ENCODE measurements at regions not wholly inside any gene's neighbourhood (a gene's known extent, or its start where the extent isn't known, plus 50 kb on each side); places are given as distances from the start of the nearest gene placed in this dataset.

DNA sequence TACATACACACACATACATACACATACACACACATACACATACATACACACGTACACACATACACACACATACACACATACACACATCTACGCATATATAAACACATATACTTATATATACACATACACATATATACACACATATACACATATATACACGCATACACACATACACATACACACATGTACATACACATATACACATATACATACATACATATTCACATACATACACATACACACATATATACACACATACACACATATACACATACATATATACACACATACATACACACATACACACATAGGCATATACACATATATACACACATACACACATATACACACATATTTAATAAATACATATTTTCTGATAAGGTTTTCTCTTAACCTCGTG, 324.0 kb downstream of the RPS6KC1 start:
- WGBS (ENCODE audit: low lambda C conversion rate, missing lambda C conversion rate): 96% methylated on average over 4 of the region's 4 CpGs
- no peaks in the 10 kb centered on the region for H3K27me3 ChIP-seq

DNA sequence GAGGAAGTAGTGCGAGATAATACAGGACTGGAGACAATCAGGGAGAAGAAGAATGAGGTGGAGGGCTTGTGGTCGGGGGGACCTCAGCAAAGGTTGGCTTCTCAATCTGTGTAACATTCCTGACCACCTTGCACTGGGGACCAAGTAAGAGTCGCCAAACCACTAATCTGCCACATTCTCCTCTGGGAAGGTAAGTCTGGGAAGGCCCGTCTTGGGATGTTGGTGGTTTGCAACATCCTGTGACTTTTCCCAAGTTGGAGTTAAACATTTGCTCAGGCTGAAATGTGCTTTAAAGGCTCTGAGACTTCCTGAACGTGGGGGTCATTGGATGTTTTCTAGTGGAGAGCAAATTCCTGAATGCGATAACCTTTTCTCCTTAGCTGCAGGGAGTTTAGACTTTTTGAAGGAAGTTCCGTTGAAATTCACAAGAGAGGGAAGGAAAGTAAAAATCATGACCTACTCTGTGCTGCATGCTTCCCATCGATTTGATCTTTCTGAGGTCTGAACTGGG, 325.9 kb downstream of the RPS6KC1 start:
- TF ChIP-seq EZH2phosphoT487 (IDR thresholded peaks at IDR 0.05; ENCODE audit: low read depth, severe bottlenecking, unreplicated experiment) (no peak), EZH2 (IDR thresholded peaks at IDR 0.05; ENCODE audit: borderline replicate concordance) (no peak)
- TF ChIP-seq, protein P1, sequence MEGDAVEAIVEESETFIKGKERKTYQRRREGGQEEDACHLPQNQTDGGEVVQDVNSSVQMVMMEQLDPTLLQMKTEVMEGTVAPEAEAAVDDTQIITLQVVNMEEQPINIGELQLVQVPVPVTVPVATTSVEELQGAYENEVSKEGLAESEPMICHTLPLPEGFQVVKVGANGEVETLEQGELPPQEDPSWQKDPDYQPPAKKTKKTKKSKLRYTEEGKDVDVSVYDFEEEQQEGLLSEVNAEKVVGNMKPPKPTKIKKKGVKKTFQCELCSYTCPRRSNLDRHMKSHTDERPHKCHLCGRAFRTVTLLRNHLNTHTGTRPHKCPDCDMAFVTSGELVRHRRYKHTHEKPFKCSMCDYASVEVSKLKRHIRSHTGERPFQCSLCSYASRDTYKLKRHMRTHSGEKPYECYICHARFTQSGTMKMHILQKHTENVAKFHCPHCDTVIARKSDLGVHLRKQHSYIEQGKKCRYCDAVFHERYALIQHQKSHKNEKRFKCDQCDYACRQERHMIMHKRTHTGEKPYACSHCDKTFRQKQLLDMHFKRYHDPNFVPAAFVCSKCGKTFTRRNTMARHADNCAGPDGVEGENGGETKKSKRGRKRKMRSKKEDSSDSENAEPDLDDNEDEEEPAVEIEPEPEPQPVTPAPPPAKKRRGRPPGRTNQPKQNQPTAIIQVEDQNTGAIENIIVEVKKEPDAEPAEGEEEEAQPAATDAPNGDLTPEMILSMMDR (IDR thresholded peaks at IDR 0.05; ENCODE audit: poor library complexity): no peak
- H3K9me3 ChIP-seq (ENCODE audit: low read depth): no peaks in the 10 kb centered on the region
- no peaks in the 10 kb centered on the region for H3K27me3 ChIP-seq
- peak overlapping the region; percentile 49 for H3K27ac ChIP-seq
- H3K4me1 ChIP-seq (ENCODE audit: insufficient read depth): peaks cover 11% of the 10 kb centered on the region
- H3K79me2 ChIP-seq: no peaks in the 10 kb centered on the region
- 46% methylated on average over 8 of the region's 8 CpGs for WGBS (ENCODE audit: low lambda C conversion rate, missing lambda C conversion rate)
- H3K4me3 ChIP-seq: no peak overlapping the region
- H3K36me3 ChIP-seq (replicated peaks; ENCODE audit: insufficient read depth, low read depth): no peaks in the 10 kb centered on the region
- H3K4me2 ChIP-seq: peak overlapping the region; percentile 58
- H2AFZ ChIP-seq: peak overlapping the region; percentile 26
- DNase-seq (ENCODE audit: low spot score): peak; percentile 37
- no peaks in the 10 kb centered on the region for H3K9me2 ChIP-seq (replicated peaks; ENCODE audit: insufficient read depth)
- no peaks in the 10 kb centered on the region for H4K20me1 ChIP-seq (ENCODE audit: insufficient read depth, poor library complexity, severe bottlenecking)

More for the DNA sequence above, 324.0 kb downstream of the RPS6KC1 start:
- H3K27ac ChIP-seq: no peak overlapping the region
- H3K4me2 ChIP-seq: no peak overlapping the region
- no peaks in the 10 kb centered on the region for H3K9me2 ChIP-seq (replicated peaks; ENCODE audit: insufficient read depth)
- no peak overlapping the region for H3K4me3 ChIP-seq
- no peaks in the 10 kb centered on the region for H3K79me2 ChIP-seq
- DNase-seq (ENCODE audit: low spot score): no peak
- TF ChIP-seq, protein P1 (IDR thresholded peaks at IDR 0.05; ENCODE audit: poor library complexity): no peak
- TF ChIP-seq EZH2phosphoT487 (IDR thresholded peaks at IDR 0.05; ENCODE audit: low read depth, severe bottlenecking, unreplicated experiment): no peak
- no peak for TF ChIP-seq EZH2 (IDR thresholded peaks at IDR 0.05; ENCODE audit: borderline replicate concordance)
- no peaks in the 10 kb centered on the region for H4K20me1 ChIP-seq (ENCODE audit: insufficient read depth, poor library complexity, severe bottlenecking)
- peaks cover 19% of the 10 kb centered on the region for H3K4me1 ChIP-seq (ENCODE audit: insufficient read depth)
- no peak overlapping the region for H2AFZ ChIP-seq
- no peaks in the 10 kb centered on the region for H3K36me3 ChIP-seq (replicated peaks; ENCODE audit: insufficient read depth, low read depth)
- no peaks in the 10 kb centered on the region for H3K9me3 ChIP-seq (ENCODE audit: low read depth)

DNA sequence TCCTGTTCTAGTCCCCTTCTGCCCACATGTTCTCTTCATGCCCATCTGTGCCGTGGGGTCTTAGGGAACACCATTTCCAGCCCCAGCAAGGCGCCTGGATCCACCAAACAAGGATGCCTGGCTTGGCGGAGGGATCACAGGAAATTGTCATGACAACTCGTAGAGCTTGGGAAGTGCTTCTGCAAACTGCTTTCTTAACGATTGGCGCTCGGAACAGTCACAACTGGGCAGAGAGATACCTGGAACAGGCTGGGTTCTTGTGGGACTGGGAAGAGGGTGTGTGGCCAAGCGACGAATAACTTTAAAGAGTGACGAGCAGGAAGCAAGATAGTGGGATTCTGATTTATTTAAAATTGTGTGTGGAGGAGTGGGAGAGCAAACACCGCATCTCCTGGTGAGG, 329.8 kb downstream of the RPS6KC1 start:
- TF ChIP-seq EZH2 (IDR thresholded peaks at IDR 0.05; ENCODE audit: borderline replicate concordance) (no peak), EZH2phosphoT487 (IDR thresholded peaks at IDR 0.05; ENCODE audit: low read depth, severe bottlenecking, unreplicated experiment) (no peak)
- TF ChIP-seq, protein P1 (IDR thresholded peaks at IDR 0.05; ENCODE audit: poor library complexity): no peak
- no peaks in the 10 kb centered on the region for H4K20me1 ChIP-seq (ENCODE audit: insufficient read depth, poor library complexity, severe bottlenecking)
- H3K9me2 ChIP-seq (replicated peaks; ENCODE audit: insufficient read depth): no peaks in the 10 kb centered on the region
- DNase-seq (ENCODE audit: low spot score): no peak
- no peak overlapping the region for H3K27ac ChIP-seq
- no peaks in the 10 kb centered on the region for H3K9me3 ChIP-seq (ENCODE audit: low read depth)
- no peaks in the 10 kb centered on the region for H3K36me3 ChIP-seq (replicated peaks; ENCODE audit: insufficient read depth, low read depth)
- no peaks in the 10 kb centered on the region for H3K27me3 ChIP-seq
- peaks cover 3% of the 10 kb centered on the region for H3K4me1 ChIP-seq (ENCODE audit: insufficient read depth)
- H2AFZ ChIP-seq: no peak overlapping the region
- 93% methylated on average over 11 of the region's 11 CpGs for WGBS (ENCODE audit: low lambda C conversion rate, missing lambda C conversion rate)
- H3K79me2 ChIP-seq: no peaks in the 10 kb centered on the region
- no peak overlapping the region for H3K4me3 ChIP-seq
- no peak overlapping the region for H3K4me2 ChIP-seq

Measured in hepatocyte (in vitro differentiated cells).